Muscle of arm (tissue), 1 donor: ENCODE measurements at regions not wholly inside any gene's neighbourhood (a gene's known extent, or its start where the extent isn't known, plus 50 kb on each side); places are given as distances from the start of the nearest gene placed in this dataset.

Source experiments
- DNase-seq: peaks from one replicate; pipeline ENCODE4 v3.0.0-alpha.2; 2013

GRCh38 chr18:28715206-28715605, 538.3 kb upstream of the CDH2 start:
- DNase-seq = no peak

- DNase-seq = no peak
Observed at GRCh38 chr18:28714498-28714897, 537.6 kb upstream of the CDH2 start.

- no peak for DNase-seq
Observed at GRCh38 chr18:28712796-28713425, 536.0 kb upstream of the CDH2 start.

GRCh38 chr18:28712172-28712571, 535.2 kb upstream of the CDH2 start:
- no peak for DNase-seq

- DNase-seq = no peak
Observed at GRCh38 chr18:28711096-28711495, 534.2 kb upstream of the CDH2 start.

GRCh38 chr18:28707006-28707405, 530.1 kb upstream of the CDH2 start:
- DNase-seq = no peak

GRCh38 chr18:28706397-28706796, 529.5 kb upstream of the CDH2 start:
- DNase-seq = no peak

GRCh38 chr18:28705482-28705881, 528.6 kb upstream of the CDH2 start:
- DNase-seq = no peak

- no peak for DNase-seq
Observed at GRCh38 chr18:28692337-28692736, 515.4 kb upstream of the CDH2 start.

GRCh38 chr18:28691496-28691840, 514.5 kb upstream of the CDH2 start:
- no peak for DNase-seq

- DNase-seq = no peak
Observed at GRCh38 chr18:28690836-28691495, 514.0 kb upstream of the CDH2 start.

GRCh38 chr18:28690100-28690499, 513.2 kb upstream of the CDH2 start:
- no peak for DNase-seq

- no peak for DNase-seq
Observed at GRCh38 chr18:28689588-28689987, 512.7 kb upstream of the CDH2 start.

GRCh38 chr18:28684746-28685355, 507.9 kb upstream of the CDH2 start:
- no peak for DNase-seq

GRCh38 chr18:28682912-28683311, 506.0 kb upstream of the CDH2 start:
- no peak for DNase-seq

GRCh38 chr18:28669165-28669564, 492.2 kb upstream of the CDH2 start:
- DNase-seq = no peak

- DNase-seq = no peak
Observed at GRCh38 chr18:28666216-28666615, 489.3 kb upstream of the CDH2 start.

GRCh38 chr18:28657961-28658360, 481.0 kb upstream of the CDH2 start:
- DNase-seq = no peak

GRCh38 chr18:28652654-28653053, 475.7 kb upstream of the CDH2 start:
- DNase-seq = no peak

- no peak for DNase-seq
Observed at GRCh38 chr18:28651298-28651697, 474.4 kb upstream of the CDH2 start.

GRCh38 chr18:28650860-28651259, 473.9 kb upstream of the CDH2 start:
- no peak for DNase-seq

- DNase-seq = no peak
Observed at GRCh38 chr18:28647961-28648360, 471.0 kb upstream of the CDH2 start.

GRCh38 chr18:28637897-28638296, 461.0 kb upstream of the CDH2 start:
- no peak for DNase-seq

- no peak for DNase-seq
Observed at GRCh38 chr18:28635530-28635929, 458.6 kb upstream of the CDH2 start.
